ENCODE measurements at regions not wholly inside any gene's neighbourhood (a gene's known extent, or its start where the extent isn't known, plus 50 kb on each side); places are given as distances from the start of the nearest gene placed in this dataset.

GRCh38 chr5:15377573-15378340, 122.2 kb upstream of the FBXL7 start:
- no peak for DNase-seq (ENCODE audit: low read depth)
- H3K4me3 ChIP-seq (ENCODE audit: low read depth, low read length), result no peak overlapping the region
- in situ Hi-C loops (cut with HindIII; ENCODE audit: low sequenced_read_pairs), result no loop called here
- TF ChIP-seq CTCF (IDR thresholded peaks at IDR 0.05; ENCODE audit: low read depth, low read length, missing control alignments), result no peak

- no peak for DNase-seq (ENCODE audit: low read depth)
- no peak overlapping the region for H3K4me3 ChIP-seq (ENCODE audit: low read depth, low read length)
- in situ Hi-C loops (cut with HindIII; ENCODE audit: low sequenced_read_pairs), result no loop called here
- no peak for TF ChIP-seq CTCF (IDR thresholded peaks at IDR 0.05; ENCODE audit: low read depth, low read length, missing control alignments)
These were observed 123.2 kb upstream of the FBXL7 start for GRCh38 chr5:15376803-15377202.

- DNase-seq (ENCODE audit: low read depth), result no peak
- in situ Hi-C loops (cut with HindIII; ENCODE audit: low sequenced_read_pairs), result no loop called here
- no peak overlapping the region for H3K4me3 ChIP-seq (ENCODE audit: low read depth, low read length)
- no peak for TF ChIP-seq CTCF (IDR thresholded peaks at IDR 0.05; ENCODE audit: low read depth, low read length, missing control alignments)
These were observed 123.9 kb upstream of the FBXL7 start for GRCh38 chr5:15376088-15376487.

GRCh38 chr5:15375559-15375958, 124.4 kb upstream of the FBXL7 start:
- in situ Hi-C loops (cut with HindIII; ENCODE audit: low sequenced_read_pairs), result no loop called here
- DNase-seq (ENCODE audit: low read depth), result no peak

GRCh38 chr5:15374886-15375285, 125.1 kb upstream of the FBXL7 start:
- TF ChIP-seq CTCF (IDR thresholded peaks at IDR 0.05; ENCODE audit: low read depth, low read length, missing control alignments), result no peak
- DNase-seq (ENCODE audit: low read depth), result no peak
- in situ Hi-C loops (cut with HindIII; ENCODE audit: low sequenced_read_pairs), result no loop called here
- no peak overlapping the region for H3K4me3 ChIP-seq (ENCODE audit: low read depth, low read length)

More at GRCh38 chr5:15375559-15375958, 124.4 kb upstream of the FBXL7 start:
- TF ChIP-seq CTCF (IDR thresholded peaks at IDR 0.05; ENCODE audit: low read depth, low read length, missing control alignments), result no peak
- H3K4me3 ChIP-seq (ENCODE audit: low read depth, low read length), result no peak overlapping the region

DNA sequence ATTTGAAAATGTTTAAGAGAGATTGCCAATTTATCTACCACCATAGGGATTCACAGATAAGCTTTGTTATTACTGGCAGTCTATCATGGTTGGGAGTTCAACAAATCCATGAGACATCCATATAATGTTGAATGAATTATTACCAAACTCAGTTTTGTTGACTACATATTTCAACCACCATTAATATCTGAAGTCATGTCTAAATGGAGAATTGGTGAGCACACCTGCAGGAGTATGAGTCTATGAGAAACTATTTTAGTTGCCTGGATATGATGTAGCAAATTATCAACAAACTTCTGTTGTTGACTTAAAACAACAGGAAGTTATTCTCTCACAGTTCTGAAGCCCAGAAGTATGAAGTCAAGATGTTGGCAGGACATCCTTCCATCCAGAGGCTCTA, 126.8 kb upstream of the FBXL7 start:
- no peak for TF ChIP-seq CTCF (IDR thresholded peaks at IDR 0.05; ENCODE audit: low read depth, low read length, missing control alignments)
- no peak for DNase-seq (ENCODE audit: low read depth)
- H3K4me3 ChIP-seq (ENCODE audit: low read depth, low read length), result no peak overlapping the region
- in situ Hi-C loops (cut with HindIII; ENCODE audit: low sequenced_read_pairs), result no loop called here
